KBM-7 (cell line): ENCODE measurements at regions not wholly inside any gene's neighbourhood (a gene's known extent, or its start where the extent isn't known, plus 50 kb on each side); places are given as distances from the start of the nearest gene placed in this dataset.
"Not testable (repeated sequence)": the region's sequence is repeated elsewhere in the genome, so short reads cannot be mapped to it uniquely, and the experiment has no call there.

Experiments
- DNase-seq: peaks from one replicate; pipeline ENCODE4 v3.0.0-alpha.2; 2015
- in situ Hi-C: fragments of 300-500 bp; cut with MboI; formaldehyde crosslinking; loops from 2 replicates; pipeline ENCODE4 v1.14.3; 2020; ENCODE audit warnings: low sequenced_read_pairs, low pct_unique_long_range_greater_than_20kb, mixed read lengths

GRCh38 chr10:8171008-8171407, 116.5 kb downstream of the GATA3 start:
- no peak for DNase-seq
- in situ Hi-C loops = no loop called here

- no peak for DNase-seq
- in situ Hi-C loops = no loop called here
Observed at GRCh38 chr10:8172604-8173003, 118.1 kb downstream of the GATA3 start.

GRCh38 chr10:8173243-8173865, 118.9 kb downstream of the GATA3 start:
- in situ Hi-C loops = no loop called here
- DNase-seq = no peak

GRCh38 chr10:8173866-8174243, 119.4 kb downstream of the GATA3 start:
- DNase-seq = no peak
- in situ Hi-C loops = no loop called here

GRCh38 chr10:8174762-8175161, 120.3 kb downstream of the GATA3 start:
- no peak for DNase-seq
- in situ Hi-C loops = no loop called here

GRCh38 chr10:8177526-8177925, 123.0 kb downstream of the GATA3 start:
- DNase-seq, in situ Hi-C loops: not testable (repeated sequence)

GRCh38 chr10:8179773-8180172, 125.3 kb downstream of the GATA3 start:
- in situ Hi-C loops, DNase-seq: not testable (repeated sequence)

GRCh38 chr10:8180360-8181109, 126.0 kb downstream of the GATA3 start:
- DNase-seq = no peak
- in situ Hi-C loops = no loop called here

GRCh38 chr10:8181496-8182157, 127.1 kb downstream of the GATA3 start:
- in situ Hi-C loops = no loop called here
- no peak for DNase-seq

- DNase-seq = no peak
- in situ Hi-C loops = no loop called here
Observed at GRCh38 chr10:8182806-8183205, 128.3 kb downstream of the GATA3 start.

GRCh38 chr10:8183241-8183704, 128.8 kb downstream of the GATA3 start:
- in situ Hi-C loops = no loop called here
- DNase-seq = no peak

GRCh38 chr10:8187171-8187666, 132.7 kb downstream of the GATA3 start:
- in situ Hi-C loops = no loop called here
- no peak for DNase-seq

GRCh38 chr10:8189458-8189857, 135.0 kb downstream of the GATA3 start:
- in situ Hi-C loops = no loop called here
- no peak for DNase-seq

GRCh38 chr10:8192301-8192700, 137.8 kb downstream of the GATA3 start:
- in situ Hi-C loops = no loop called here

GRCh38 chr10:8193546-8193945, 139.1 kb downstream of the GATA3 start:
- DNase-seq = no peak
- in situ Hi-C loops = no loop called here

More at GRCh38 chr10:8192301-8192700, 137.8 kb downstream of the GATA3 start:
- DNase-seq = no peak

GRCh38 chr10:8194050-8194449, 139.6 kb downstream of the GATA3 start:
- DNase-seq = no peak
- in situ Hi-C loops = no loop called here

GRCh38 chr10:8206882-8207281, 152.4 kb downstream of the GATA3 start:
- in situ Hi-C loops = no loop called here
- DNase-seq = no peak

GRCh38 chr10:8211631-8212030, 157.1 kb downstream of the GATA3 start:
- DNase-seq = no peak
- in situ Hi-C loops = no loop called here

GRCh38 chr10:8213735-8214134, 159.2 kb downstream of the GATA3 start:
- in situ Hi-C loops = no loop called here
- DNase-seq = no peak

GRCh38 chr10:8214587-8214986, 160.1 kb downstream of the GATA3 start:
- DNase-seq = no peak
- in situ Hi-C loops = no loop called here
